Tibial nerve (tissue), 4 donors: ENCODE measurements at regions not wholly inside any gene's neighbourhood (a gene's known extent, or its start where the extent isn't known, plus 50 kb on each side); places are given as distances from the start of the nearest gene placed in this dataset.

Experiments used
- EP300 ChIP-seq, 2 donors: sonication (generic); formaldehyde crosslinking; IDR thresholded peaks; one replicate each; pipeline ENCODE4 v1.6.1; 2017; ENCODE audit warnings: antibody characterized with exemption in 2 of 2, mild to moderate bottlenecking in 1 of 2
- TF ChIP-seq, protein P1 (sequence below), 5 experiments: fragments of 200-600 bp in 3 of 5; fragments of 450-650 bp in 2 of 5; sonication (generic) in 3 of 5; IDR thresholded peaks; one replicate each; pipeline ENCODE4 v1.5.1; 2016 to 2019; ENCODE audit warnings: antibody characterized with exemption in 5 of 5, mild to moderate bottlenecking in 3 of 5, moderate library complexity in 2 of 5

DNA sequence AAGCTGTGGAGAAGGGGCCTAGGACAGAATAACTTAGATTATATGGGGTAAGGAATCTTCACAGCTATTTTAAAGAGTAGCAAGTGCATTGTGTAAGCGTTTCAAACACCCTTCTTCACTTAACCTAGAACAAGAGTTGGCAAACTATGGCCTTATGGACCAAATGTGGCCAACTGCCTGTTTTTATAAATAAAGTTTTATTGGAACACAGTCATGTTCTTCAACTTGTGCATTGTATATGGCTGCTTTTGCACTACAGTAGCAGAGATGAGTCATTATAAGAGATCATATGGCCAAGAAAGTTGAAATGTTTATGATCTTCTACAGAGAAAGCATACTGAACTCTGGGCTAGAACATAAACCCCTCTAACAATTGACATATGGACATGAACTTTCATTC, 187.8 kb downstream of the ETV1 start:
- TF ChIP-seq, protein P1, sequence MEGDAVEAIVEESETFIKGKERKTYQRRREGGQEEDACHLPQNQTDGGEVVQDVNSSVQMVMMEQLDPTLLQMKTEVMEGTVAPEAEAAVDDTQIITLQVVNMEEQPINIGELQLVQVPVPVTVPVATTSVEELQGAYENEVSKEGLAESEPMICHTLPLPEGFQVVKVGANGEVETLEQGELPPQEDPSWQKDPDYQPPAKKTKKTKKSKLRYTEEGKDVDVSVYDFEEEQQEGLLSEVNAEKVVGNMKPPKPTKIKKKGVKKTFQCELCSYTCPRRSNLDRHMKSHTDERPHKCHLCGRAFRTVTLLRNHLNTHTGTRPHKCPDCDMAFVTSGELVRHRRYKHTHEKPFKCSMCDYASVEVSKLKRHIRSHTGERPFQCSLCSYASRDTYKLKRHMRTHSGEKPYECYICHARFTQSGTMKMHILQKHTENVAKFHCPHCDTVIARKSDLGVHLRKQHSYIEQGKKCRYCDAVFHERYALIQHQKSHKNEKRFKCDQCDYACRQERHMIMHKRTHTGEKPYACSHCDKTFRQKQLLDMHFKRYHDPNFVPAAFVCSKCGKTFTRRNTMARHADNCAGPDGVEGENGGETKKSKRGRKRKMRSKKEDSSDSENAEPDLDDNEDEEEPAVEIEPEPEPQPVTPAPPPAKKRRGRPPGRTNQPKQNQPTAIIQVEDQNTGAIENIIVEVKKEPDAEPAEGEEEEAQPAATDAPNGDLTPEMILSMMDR (IDR thresholded peaks at IDR 0.05), result no peak
- TF ChIP-seq EP300 (IDR thresholded peaks at IDR 0.05), result no peak
